Endothelial cell of umbilical vein (primary cell): ENCODE measurements at regions not wholly inside any gene's neighbourhood (a gene's known extent, or its start where the extent isn't known, plus 50 kb on each side); places are given as distances from the start of the nearest gene placed in this dataset.

Source experiments
- BruUV-seq: library from RNA; stranded (reverse); fragments of 400-500 nt; replicated peaks from 2 replicates; lab custom pipeline; 2021; lab: Mats Ljungman, UMichigan
- CTCF ChIA-PET: fragments of 300-600, 350-600 bp; sonication (Branson Sonifier 250); formaldehyde crosslinking; loops from one replicate; lab custom pipeline; 2021; ENCODE audit warnings: antibody characterized with exemption, inconsistent platforms; lab: Charles Lee
- POLR2A ChIA-PET: fragments of 300-600, 350-600 bp; sonication (Branson Sonifier 250); formaldehyde crosslinking; loops from one replicate; lab custom pipeline; 2021; ENCODE audit warnings: antibody characterized with exemption, inconsistent platforms; lab: Charles Lee
- DNase-seq: peaks from one replicate; pipeline ENCODE4 v3.0.0-alpha.2; 2011; ENCODE audit warnings: low read depth, low spot score
- FAIRE-seq: peaks from 2 replicates; lab custom pipeline; 2011; peaks lifted over from hg19 to GRCh38; lab: Jason Lieb, UNC
- H2AFZ ChIP-seq: 2 replicates; pipeline ENCODE4 v1.6.0; 2012; ENCODE audit warnings: low read depth, low read length, control low read depth, inconsistent platforms
- H3K27ac ChIP-seq: 2 replicates; pipeline ENCODE4 v1.5.1; 2011; ENCODE audit warnings: low read depth, mild to moderate bottlenecking, control low read depth, low read length, moderate library complexity; ENCODE audit not compliant: insufficient read depth
- H3K27me3 ChIP-seq, 2 experiments: 2 replicates each; pipeline versions ENCODE4 v1.6.0 to v1.6.1; 2011; ENCODE audit warnings: low read length in 2 of 2, mixed read lengths in 1 of 2; ENCODE audit not compliant: control insufficient read depth in 2 of 2, insufficient read depth in 2 of 2
- H3K36me3 ChIP-seq, 2 experiments: 2 replicates in 1 of 2; 3 replicates in 1 of 2; pipeline ENCODE4 v1.5.1; 2011; ENCODE audit warnings: low read length in 2 of 2, mild to moderate bottlenecking in 1 of 2, moderate library complexity in 1 of 2; ENCODE audit not compliant: control insufficient read depth in 2 of 2, insufficient read depth in 2 of 2; ENCODE audit errors: extremely low read depth in 1 of 2
- H3K4me1 ChIP-seq: 3 replicates; pipeline ENCODE4 v1.5.1; 2011; ENCODE audit warnings: mild to moderate bottlenecking, low read length; ENCODE audit not compliant: control insufficient read depth, insufficient read depth; ENCODE audit errors: extremely low read depth
- H3K4me2 ChIP-seq: 2 replicates; pipeline ENCODE4 v1.6.1; 2011; ENCODE audit warnings: low read length, control low read depth, mixed read lengths; ENCODE audit not compliant: insufficient read depth
- H3K4me3 ChIP-seq, 3 experiments: fragments of 200-600 bp in 1 of 3; sonication (generic), shearing (Covaris generic) in 1 of 3; replicated peaks in 1 of 3; 2 replicates each; pipeline ENCODE4 v1.5.1; 2011 to 2016; ENCODE audit warnings: control low read depth in 3 of 3, low read length in 3 of 3, mild to moderate bottlenecking in 2 of 3, inconsistent platforms in 1 of 3, low read depth in 1 of 3, moderate library complexity in 1 of 3; ENCODE audit not compliant: insufficient read depth in 1 of 3
- H3K79me2 ChIP-seq: 2 replicates; pipeline ENCODE4 v1.6.0; 2012; ENCODE audit warnings: low read length, inconsistent platforms; ENCODE audit not compliant: control insufficient read depth, insufficient read depth
- H3K9ac ChIP-seq: replicated peaks from 2 replicates; pipeline ENCODE3; 2011; ENCODE audit warnings: low read length, control low read depth; ENCODE audit not compliant: insufficient read depth; ENCODE audit errors: extremely low read depth
- H3K9me1 ChIP-seq: replicated peaks from 3 replicates; pipeline ENCODE4 v1.6.0; 2011; ENCODE audit warnings: mild to moderate bottlenecking, low read length; ENCODE audit not compliant: control insufficient read depth, insufficient read depth; ENCODE audit errors: extremely low read depth
- H3K9me3 ChIP-seq: replicated peaks from 2 replicates; pipeline ENCODE4 v1.5.1; 2012; ENCODE audit warnings: low read length, inconsistent platforms; ENCODE audit not compliant: control insufficient read depth, insufficient read depth
- H4K20me1 ChIP-seq: replicated peaks from 2 replicates; pipeline ENCODE3; 2011; ENCODE audit warnings: mild to moderate bottlenecking, low read length; ENCODE audit not compliant: control insufficient read depth, insufficient read depth; ENCODE audit errors: extremely low read depth
- EZH2 ChIP-seq: IDR thresholded peaks from 2 replicates; pipeline ENCODE4 v1.6.1; 2012; ENCODE audit warnings: borderline replicate concordance, low read depth, mild to moderate bottlenecking, moderate library complexity, low read length, inconsistent platforms; ENCODE audit not compliant: severe bottlenecking
- FOS ChIP-seq: IDR thresholded peaks from 2 replicates; pipeline ENCODE4 v1.6.1; 2011; ENCODE audit warnings: mild to moderate bottlenecking, low read length, moderate library complexity, borderline replicate concordance; ENCODE audit not compliant: insufficient read depth
- GATA2 ChIP-seq: IDR thresholded peaks from 2 replicates; pipeline ENCODE4 v1.7.0; 2011; ENCODE audit warnings: low read depth, mild to moderate bottlenecking, moderate library complexity, mixed read lengths, low read length; ENCODE audit not compliant: insufficient read length, insufficient read depth
- JUN ChIP-seq: IDR thresholded peaks from 2 replicates; pipeline ENCODE4 v1.6.1; 2011; ENCODE audit warnings: borderline replicate concordance, low read depth; ENCODE audit not compliant: insufficient read length, insufficient read depth
- MYC ChIP-seq: IDR thresholded peaks from one replicate; pipeline ENCODE4 v1.6.1; 2011; ENCODE audit warnings: mild to moderate bottlenecking, low read depth, low read length
- POLR2A ChIP-seq: IDR thresholded peaks from 2 replicates; pipeline ENCODE4 v1.6.1; 2012; ENCODE audit warnings: low read depth, mild to moderate bottlenecking, control low read depth, low read length
- POLR2AphosphoS5 ChIP-seq: IDR thresholded peaks from 2 replicates; pipeline ENCODE4 v1.6.1; 2012; ENCODE audit warnings: low read depth, mild to moderate bottlenecking, control low read depth, low read length, moderate library complexity; ENCODE audit not compliant: insufficient read depth
- dilution Hi-C: fragments of 300-500 bp; cut with MboI; formaldehyde crosslinking; loops from one replicate; pipeline ENCODE4 v1.15.0; 2019; ENCODE audit warnings: low sequenced_read_pairs; ENCODE audit not compliant: extremely low pct_ligation_motif_present
- intact Hi-C: fragments of 100-400 bp; cut with micrococcal nuclease; formaldehyde crosslinking; loops from one replicate; pipeline ENCODE4 v1.10.0; 2022
- TF ChIP-seq, protein P1 (sequence below), 2 donors: IDR thresholded peaks; 1 replicate in 1 of 2; 2 replicates in 1 of 2; pipeline ENCODE4 v1.5.1; 2011; ENCODE audit warnings: low read length in 2 of 2, mild to moderate bottlenecking in 2 of 2, moderate library complexity in 2 of 2, control low read depth in 1 of 2, inconsistent platforms in 1 of 2, low read depth in 1 of 2; ENCODE audit not compliant: insufficient read depth in 1 of 2; ENCODE audit errors: extremely low read depth in 1 of 2
- TF ChIP-seq, protein P2 (sequence below): IDR thresholded peaks from 2 replicates; pipeline ENCODE4 v1.6.1; 2011; ENCODE audit not compliant: insufficient read depth, insufficient read length

DNA sequence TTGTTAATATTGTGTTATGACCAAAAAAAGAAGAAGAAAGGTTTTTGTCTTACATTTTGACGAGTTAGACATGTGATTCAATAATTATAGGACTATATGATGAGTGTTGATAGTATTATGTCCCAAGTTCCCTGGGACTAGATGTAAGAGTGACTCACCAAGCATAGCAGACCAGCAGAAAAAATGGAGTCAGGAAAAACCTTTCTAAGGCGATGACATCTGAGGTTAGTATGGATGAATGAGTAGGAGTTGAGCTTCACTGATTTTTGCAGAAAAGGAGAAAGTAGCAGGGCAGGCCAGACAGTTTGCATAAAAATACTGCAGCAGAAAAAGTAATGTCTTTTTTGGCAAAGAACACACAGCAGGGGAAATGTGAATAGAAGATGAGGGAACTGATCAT lies 1041.3 kb upstream of the ADGRL4 start:
- H3K4me1 ChIP-seq: no peaks in the 10 kb centered on the region
- CTCF ChIA-PET: no interaction called here

DNA sequence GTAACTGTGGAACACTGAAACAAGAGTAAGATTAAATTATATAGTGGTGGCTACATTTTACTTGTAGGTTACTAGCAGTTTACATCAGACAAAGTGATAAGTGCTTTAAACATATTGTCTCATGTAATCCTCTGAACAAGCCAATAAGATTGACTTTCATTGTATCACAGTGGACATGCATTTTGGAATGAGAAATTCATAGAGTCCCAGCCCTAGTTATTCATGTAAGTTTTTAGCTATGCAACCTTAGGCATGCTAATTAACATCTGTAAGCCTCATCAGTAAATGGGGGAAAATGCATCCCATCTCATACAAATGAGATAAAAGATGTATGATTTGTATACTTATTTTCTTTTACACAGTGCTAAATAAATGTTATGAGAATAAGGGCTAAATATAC lies 1038.1 kb upstream of the ADGRL4 start:
- TF ChIP-seq, protein P1, sequence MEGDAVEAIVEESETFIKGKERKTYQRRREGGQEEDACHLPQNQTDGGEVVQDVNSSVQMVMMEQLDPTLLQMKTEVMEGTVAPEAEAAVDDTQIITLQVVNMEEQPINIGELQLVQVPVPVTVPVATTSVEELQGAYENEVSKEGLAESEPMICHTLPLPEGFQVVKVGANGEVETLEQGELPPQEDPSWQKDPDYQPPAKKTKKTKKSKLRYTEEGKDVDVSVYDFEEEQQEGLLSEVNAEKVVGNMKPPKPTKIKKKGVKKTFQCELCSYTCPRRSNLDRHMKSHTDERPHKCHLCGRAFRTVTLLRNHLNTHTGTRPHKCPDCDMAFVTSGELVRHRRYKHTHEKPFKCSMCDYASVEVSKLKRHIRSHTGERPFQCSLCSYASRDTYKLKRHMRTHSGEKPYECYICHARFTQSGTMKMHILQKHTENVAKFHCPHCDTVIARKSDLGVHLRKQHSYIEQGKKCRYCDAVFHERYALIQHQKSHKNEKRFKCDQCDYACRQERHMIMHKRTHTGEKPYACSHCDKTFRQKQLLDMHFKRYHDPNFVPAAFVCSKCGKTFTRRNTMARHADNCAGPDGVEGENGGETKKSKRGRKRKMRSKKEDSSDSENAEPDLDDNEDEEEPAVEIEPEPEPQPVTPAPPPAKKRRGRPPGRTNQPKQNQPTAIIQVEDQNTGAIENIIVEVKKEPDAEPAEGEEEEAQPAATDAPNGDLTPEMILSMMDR (IDR thresholded peaks at IDR 0.05; ENCODE audit: extremely low read depth in 1 of 2, insufficient read depth in 1 of 2, low read depth in 1 of 2, low read length in 2 of 2): no peak
- no peak for TF ChIP-seq POLR2A
- no peak for TF ChIP-seq POLR2AphosphoS5
- no peak for TF ChIP-seq EZH2
- no peak for TF ChIP-seq JUN
- TF ChIP-seq, protein P2, sequence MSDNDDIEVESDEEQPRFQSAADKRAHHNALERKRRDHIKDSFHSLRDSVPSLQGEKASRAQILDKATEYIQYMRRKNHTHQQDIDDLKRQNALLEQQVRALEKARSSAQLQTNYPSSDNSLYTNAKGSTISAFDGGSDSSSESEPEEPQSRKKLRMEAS: no peak
- no peak for TF ChIP-seq FOS
- no peak for TF ChIP-seq MYC
- no peak for TF ChIP-seq GATA2
- no peak for DNase-seq
- H3K4me2 ChIP-seq: no peak overlapping the region
- no peaks in the 10 kb centered on the region for H3K9me1 ChIP-seq
- intact Hi-C loops (no loop called here), dilution Hi-C loops (no loop called here)
- H3K79me2 ChIP-seq: no peaks in the 10 kb centered on the region
- POLR2A ChIA-PET: no interaction called here
- H3K9me3 ChIP-seq: no peaks in the 10 kb centered on the region
- CTCF ChIA-PET: interaction anchor here (1.1 kb wide), 1 partner anchor 548 kb away, joined by 3 read pairs; no protein-coding TSS in a partner anchor
- H3K4me1 ChIP-seq: no peaks in the 10 kb centered on the region
- H3K9ac ChIP-seq: no peak overlapping the region
- FAIRE-seq: no peak
- no peaks in the 10 kb centered on the region for H3K27me3 ChIP-seq
- no peak overlapping the region for H3K4me3 ChIP-seq
- no peak overlapping the region for H2AFZ ChIP-seq
- H4K20me1 ChIP-seq: no peaks in the 10 kb centered on the region
- no peak overlapping the region for H3K27ac ChIP-seq
- no peaks in the 10 kb centered on the region for H3K36me3 ChIP-seq
- BruUV-seq: no TSS peak

More for the DNA sequence above, 1041.3 kb upstream of the ADGRL4 start:
- DNase-seq: no peak
- no peaks in the 10 kb centered on the region for H3K9me1 ChIP-seq
- no TSS peak for BruUV-seq
- no peak overlapping the region for H3K4me3 ChIP-seq
- no peak overlapping the region for H3K9ac ChIP-seq
- H3K9me3 ChIP-seq: no peaks in the 10 kb centered on the region
- H3K27me3 ChIP-seq: no peaks in the 10 kb centered on the region
- H3K79me2 ChIP-seq: no peaks in the 10 kb centered on the region
- FAIRE-seq: no peak
- H3K36me3 ChIP-seq: no peaks in the 10 kb centered on the region
- no peaks in the 10 kb centered on the region for H4K20me1 ChIP-seq
- dilution Hi-C loops: no loop called here
- no peak overlapping the region for H3K4me2 ChIP-seq
- H3K27ac ChIP-seq: no peak overlapping the region
- intact Hi-C loops: no loop called here
- POLR2A ChIA-PET: no interaction called here
- no peak overlapping the region for H2AFZ ChIP-seq
- TF ChIP-seq, protein P2: no peak
- no peak for TF ChIP-seq GATA2
- TF ChIP-seq MYC: no peak
- no peak for TF ChIP-seq POLR2A
- TF ChIP-seq, protein P1 (IDR thresholded peaks at IDR 0.05; ENCODE audit: extremely low read depth in 1 of 2, insufficient read depth in 1 of 2, low read depth in 1 of 2, low read length in 2 of 2): no peak
